ENCODE measurements at regions not wholly inside any gene's neighbourhood (a gene's known extent, or its start where the extent isn't known, plus 50 kb on each side); places are given as distances from the start of the nearest gene placed in this dataset.

GRCh38 chr4:37510626-37511025, 175.6 kb downstream of the RELL1 start:
- TF ChIP-seq ZNF565 (CRISPR knock-in tag; conservative IDR thresholded peaks at IDR 0.05; ENCODE audit: low read depth) (no peak), ARNTL (CRISPR knock-in tag; IDR thresholded peaks at IDR 0.05; ENCODE audit: borderline replicate concordance, low read depth) (no peak), TOX (CRISPR knock-in tag; IDR thresholded peaks at IDR 0.05; ENCODE audit: borderline replicate concordance) (no peak), BACH2 (CRISPR knock-in tag; IDR thresholded peaks at IDR 0.05; ENCODE audit: borderline replicate concordance) (no peak), GLIS3 (CRISPR knock-in tag; IDR thresholded peaks at IDR 0.05) (no peak), TCF4 (CRISPR knock-in tag; IDR thresholded peaks at IDR 0.05; ENCODE audit: borderline replicate concordance) (no peak), RARB (CRISPR knock-in tag; IDR thresholded peaks at IDR 0.05) (no peak), ISL1 (CRISPR knock-in tag; IDR thresholded peaks at IDR 0.05) (no peak)
- TF ChIP-seq, protein P1, sequence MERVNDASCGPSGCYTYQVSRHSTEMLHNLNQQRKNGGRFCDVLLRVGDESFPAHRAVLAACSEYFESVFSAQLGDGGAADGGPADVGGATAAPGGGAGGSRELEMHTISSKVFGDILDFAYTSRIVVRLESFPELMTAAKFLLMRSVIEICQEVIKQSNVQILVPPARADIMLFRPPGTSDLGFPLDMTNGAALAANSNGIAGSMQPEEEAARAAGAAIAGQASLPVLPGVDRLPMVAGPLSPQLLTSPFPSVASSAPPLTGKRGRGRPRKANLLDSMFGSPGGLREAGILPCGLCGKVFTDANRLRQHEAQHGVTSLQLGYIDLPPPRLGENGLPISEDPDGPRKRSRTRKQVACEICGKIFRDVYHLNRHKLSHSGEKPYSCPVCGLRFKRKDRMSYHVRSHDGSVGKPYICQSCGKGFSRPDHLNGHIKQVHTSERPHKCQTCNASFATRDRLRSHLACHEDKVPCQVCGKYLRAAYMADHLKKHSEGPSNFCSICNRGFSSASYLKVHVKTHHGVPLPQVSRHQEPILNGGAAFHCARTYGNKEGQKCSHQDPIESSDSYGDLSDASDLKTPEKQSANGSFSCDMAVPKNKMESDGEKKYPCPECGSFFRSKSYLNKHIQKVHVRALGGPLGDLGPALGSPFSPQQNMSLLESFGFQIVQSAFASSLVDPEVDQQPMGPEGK (CRISPR knock-in tag; IDR thresholded peaks at IDR 0.05; ENCODE audit: borderline replicate concordance), result no peak
- no peak for ATAC-seq

DNA sequence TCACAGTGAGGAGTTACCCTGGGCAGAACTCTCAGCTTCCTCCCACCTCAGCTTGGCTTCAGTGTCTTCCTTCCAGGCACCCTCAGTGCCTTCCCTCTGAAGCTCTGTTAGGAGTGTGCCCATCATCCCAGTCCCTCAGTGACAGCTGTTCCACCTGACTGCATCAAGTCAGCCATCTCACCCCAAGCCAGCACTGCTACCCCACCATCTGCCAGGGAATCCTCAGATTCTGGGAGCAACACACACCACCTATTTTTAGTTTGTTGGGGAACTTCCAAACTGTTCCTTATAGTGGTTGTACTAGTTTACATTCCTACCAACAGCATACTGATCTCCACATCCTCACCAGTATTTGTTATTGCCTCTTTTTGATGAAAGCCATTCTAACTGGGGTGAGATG, 182.9 kb downstream of the RELL1 start:
- ATAC-seq, result no peak
- TF ChIP-seq GLIS3 (CRISPR knock-in tag; IDR thresholded peaks at IDR 0.05), result no peak
- TF ChIP-seq, protein P1 (CRISPR knock-in tag; IDR thresholded peaks at IDR 0.05; ENCODE audit: borderline replicate concordance), result no peak
- no peak for TF ChIP-seq CSDC2 (CRISPR knock-in tag; IDR thresholded peaks at IDR 0.05)
- no peak for TF ChIP-seq OSR1 (CRISPR knock-in tag; IDR thresholded peaks at IDR 0.05)
- no peak for TF ChIP-seq CSRNP3 (CRISPR knock-in tag; IDR thresholded peaks at IDR 0.05)
- no peak for TF ChIP-seq ZNF565 (CRISPR knock-in tag; conservative IDR thresholded peaks at IDR 0.05; ENCODE audit: low read depth)
- TF ChIP-seq ZFP3 (CRISPR knock-in tag; IDR thresholded peaks at IDR 0.05), result no peak
- TF ChIP-seq ARNTL (CRISPR knock-in tag; IDR thresholded peaks at IDR 0.05; ENCODE audit: borderline replicate concordance, low read depth), result no peak
- TF ChIP-seq TOX (CRISPR knock-in tag; IDR thresholded peaks at IDR 0.05; ENCODE audit: borderline replicate concordance), result no peak
- TF ChIP-seq ZNF8 (CRISPR knock-in tag; IDR thresholded peaks at IDR 0.05), result no peak
- no peak for TF ChIP-seq ISL1 (CRISPR knock-in tag; IDR thresholded peaks at IDR 0.05)
- no peak for TF ChIP-seq TSHZ2 (CRISPR knock-in tag; IDR thresholded peaks at IDR 0.05)
- TF ChIP-seq SNAI2 (CRISPR knock-in tag; IDR thresholded peaks at IDR 0.05), result no peak
- no peak for TF ChIP-seq BACH2 (CRISPR knock-in tag; IDR thresholded peaks at IDR 0.05; ENCODE audit: borderline replicate concordance)
- TF ChIP-seq CREB5 (CRISPR knock-in tag; IDR thresholded peaks at IDR 0.05; ENCODE audit: low read depth), result no peak
- TF ChIP-seq ZC3H10 (CRISPR knock-in tag; IDR thresholded peaks at IDR 0.05), result no peak

- TF ChIP-seq ZNF8 (CRISPR knock-in tag; IDR thresholded peaks at IDR 0.05) (no peak), CSRNP3 (CRISPR knock-in tag; IDR thresholded peaks at IDR 0.05) (no peak), CREB5 (CRISPR knock-in tag; IDR thresholded peaks at IDR 0.05; ENCODE audit: low read depth) (no peak), ARNTL (CRISPR knock-in tag; IDR thresholded peaks at IDR 0.05; ENCODE audit: borderline replicate concordance, low read depth) (no peak), ZC3H10 (CRISPR knock-in tag; IDR thresholded peaks at IDR 0.05) (no peak), CSDC2 (CRISPR knock-in tag; IDR thresholded peaks at IDR 0.05) (no peak), ZFP30 (CRISPR knock-in tag; IDR thresholded peaks at IDR 0.05) (no peak), ZFP3 (CRISPR knock-in tag; IDR thresholded peaks at IDR 0.05) (no peak), GLIS3 (CRISPR knock-in tag; IDR thresholded peaks at IDR 0.05) (no peak), BACH2 (CRISPR knock-in tag; IDR thresholded peaks at IDR 0.05; ENCODE audit: borderline replicate concordance) (no peak), PPARA (CRISPR knock-in tag; IDR thresholded peaks at IDR 0.05; ENCODE audit: borderline replicate concordance) (no peak), SNAI2 (CRISPR knock-in tag; IDR thresholded peaks at IDR 0.05) (no peak)
- TF ChIP-seq, protein P1 (CRISPR knock-in tag; IDR thresholded peaks at IDR 0.05; ENCODE audit: borderline replicate concordance), result no peak
- ATAC-seq, result no peak
These were observed 184.1 kb downstream of the RELL1 start for GRCh38 chr4:37502070-37502469.

All from SK-N-SH treated with all-trans-retinoic acid at 6 μM for 48 hours (cell line).